Mucosa of descending colon (tissue), 3 donors: ENCODE measurements at regions not wholly inside any gene's neighbourhood (a gene's known extent, or its start where the extent isn't known, plus 50 kb on each side); places are given as distances from the start of the nearest gene placed in this dataset.

Experiments used
- ATAC-seq: fragments of 200-7000 bp; cut with Tn5 transposase; one replicate; pipeline ENCODE4 v1.9.1; 2020; ENCODE audit warnings: mild to moderate bottlenecking, moderate library complexity
- DNase-seq, 3 donors: peaks; one replicate each; pipeline ENCODE4 v3.0.0-alpha.2; 2020
- H3K36me3 ChIP-seq: fragments of 200-600 bp; one replicate; pipeline ENCODE4 v1.8.0; 2021; ENCODE audit warnings: low read depth, mild to moderate bottlenecking
- H3K4me1 ChIP-seq: fragments of 200-600 bp; one replicate; pipeline ENCODE4 v1.8.0; 2021; ENCODE audit warnings: low read depth, mild to moderate bottlenecking
- H3K4me3 ChIP-seq: fragments of 200-600 bp; one replicate; pipeline ENCODE4 v1.8.0; 2021; ENCODE audit warnings: mild to moderate bottlenecking
- H3K9me3 ChIP-seq: fragments of 200-600 bp; one replicate; pipeline ENCODE4 v1.8.0; 2021; ENCODE audit warnings: mild to moderate bottlenecking
- CTCF ChIP-seq: fragments of 200-600 bp; IDR thresholded peaks from one replicate; pipeline ENCODE4 v1.8.0; 2022; ENCODE audit warnings: antibody characterized with exemption, mild to moderate bottlenecking
- intact Hi-C, 2 donors: fragments of 100-400 bp; cut with DNase I in 1 of 2; cut with micrococcal nuclease in 1 of 2; formaldehyde crosslinking; loops; one replicate each; pipeline versions ENCODE4 v1.11.0 to v1.11.1; 2022; cut with DNase I, micrococcal nuclease
- donor health status: DM: no; HTN: no; CAD: no; lungs with moderate emphysema.
- donor health status: DM: no; HTN: no; CAD: no.
- donor health status: DM: no; HTN: yes; CAD: no.

- Histone ChIP-seq H3K4me1 (peaks cover 13% of the 10 kb centered on the region), H3K36me3 (no peaks in the 10 kb centered on the region), H3K9me3 (no peaks in the 10 kb centered on the region), H3K4me3 (no peak overlapping the region)
- TF ChIP-seq CTCF, result no peak
- DNase-seq (no peak), ATAC-seq (no peak)
- intact Hi-C loops, result loop anchor here in 1 of 2 donors (5.0 kb wide), 3 partner anchors 208 to 583 kb away; partner anchors contain the start of gene SPRY2
Measured at GRCh38 chr13:79778741-79779460, 297.9 kb downstream of the NDFIP2 start.

- H3K4me1 ChIP-seq, result peaks cover 13% of the 10 kb centered on the region
- no peak for DNase-seq
- no peak overlapping the region for H3K4me3 ChIP-seq
- peak; percentile 63 for ATAC-seq
- TF ChIP-seq CTCF, result no peak
- no peaks in the 10 kb centered on the region for H3K9me3 ChIP-seq
- H3K36me3 ChIP-seq, result no peaks in the 10 kb centered on the region
- intact Hi-C loops, result loop anchor here in 1 of 2 donors (5.0 kb wide), 3 partner anchors 210 to 585 kb away; partner anchors contain the start of gene SPRY2
Measured at GRCh38 chr13:79777504-79777903, 296.5 kb downstream of the NDFIP2 start.

- TF ChIP-seq CTCF, result no peak
- Histone ChIP-seq H3K36me3 (no peaks in the 10 kb centered on the region), H3K4me1 (peaks cover 13% of the 10 kb centered on the region), H3K9me3 (no peaks in the 10 kb centered on the region), H3K4me3 (no peak overlapping the region)
- intact Hi-C loops, result loop anchor here in 1 of 2 donors (5.0 kb wide), 3 partner anchors 211 to 586 kb away; partner anchors contain the start of gene SPRY2
- ATAC-seq (peak; percentile 90), DNase-seq (peak in 1 of 3 donors; percentile 8)
Measured at GRCh38 chr13:79776531-79777295, 295.8 kb downstream of the NDFIP2 start.

- ATAC-seq (peak; percentile 68), DNase-seq (peak in 2 of 3 donors; percentile 34 to 75)
- no peak for TF ChIP-seq CTCF
- H3K4me1 ChIP-seq, result peaks cover 13% of the 10 kb centered on the region
- H3K9me3 ChIP-seq, result no peaks in the 10 kb centered on the region
- no peak overlapping the region for H3K4me3 ChIP-seq
- no peaks in the 10 kb centered on the region for H3K36me3 ChIP-seq
- intact Hi-C loops, result loop anchor here in 1 of 2 donors (5.0 kb wide), 3 partner anchors 211 to 586 kb away; partner anchors contain the start of gene SPRY2
Measured at GRCh38 chr13:79775830-79776229, 294.9 kb downstream of the NDFIP2 start.

GRCh38 chr13:79772811-79773210, 291.9 kb downstream of the NDFIP2 start:
- no peak for ATAC-seq
- intact Hi-C loops, result no loop called here
- Histone ChIP-seq H3K4me3 (no peak overlapping the region), H3K4me1 (peaks cover 13% of the 10 kb centered on the region), H3K36me3 (no peaks in the 10 kb centered on the region), H3K9me3 (no peaks in the 10 kb centered on the region)
- DNase-seq, result no peak
- no peak for TF ChIP-seq CTCF
